MCF 10A (cell line): ENCODE measurements at regions not wholly inside any gene's neighbourhood (a gene's known extent, or its start where the extent isn't known, plus 50 kb on each side); places are given as distances from the start of the nearest gene placed in this dataset.

Experiments used
- BruUV-seq: library from RNA; stranded (reverse); fragments of 400-500 nt; replicated peaks from 2 replicates; lab custom pipeline; 2021; lab: Mats Ljungman, UMichigan
- CTCF ChIA-PET: fragments of 300-600 bp; sonication (Branson Sonifier 250); formaldehyde crosslinking; extraction: SDS; loops from one replicate; lab custom pipeline; 2021; ENCODE audit warnings: antibody characterized with exemption, inconsistent platforms; lab: Yijun Ruan, JAX
- POLR2A ChIA-PET: fragments of 300-600, 350-650 bp; sonication (Branson Sonifier 250); formaldehyde crosslinking; extraction: SDS; loops from one replicate; lab custom pipeline; 2020; ENCODE audit warnings: antibody characterized with exemption, inconsistent platforms; lab: Yijun Ruan, JAX
- DNase-seq: peaks from one replicate; pipeline ENCODE4 v3.0.0-alpha.2; 2018; ENCODE audit not compliant: unreplicated experiment
- H3K27ac Mint-ChIP-seq: one replicate; pipeline ENCODE4 v1.8.0; 2022; ENCODE audit warnings: mild to moderate bottlenecking, low read depth, mixed read lengths; ENCODE audit not compliant: unreplicated experiment
- H3K27me3 Mint-ChIP-seq: one replicate; pipeline ENCODE4 v1.8.0; 2022; ENCODE audit warnings: mixed read lengths; ENCODE audit not compliant: insufficient read depth, unreplicated experiment
- H3K36me3 Mint-ChIP-seq: one replicate; pipeline ENCODE4 v1.8.0; 2022; ENCODE audit warnings: mild to moderate bottlenecking, moderate library complexity, mixed read lengths; ENCODE audit not compliant: insufficient read depth, unreplicated experiment
- H3K4me1 Mint-ChIP-seq: one replicate; pipeline ENCODE4 v1.8.0; 2022; ENCODE audit warnings: mixed read lengths; ENCODE audit not compliant: insufficient read depth, unreplicated experiment
- H3K4me3 Mint-ChIP-seq: one replicate; pipeline ENCODE4 v1.8.0; 2022; ENCODE audit warnings: mild to moderate bottlenecking, moderate library complexity, mixed read lengths; ENCODE audit not compliant: unreplicated experiment
- H3K9me3 Mint-ChIP-seq: one replicate; pipeline ENCODE4 v1.8.0; 2022; ENCODE audit warnings: mixed read lengths; ENCODE audit not compliant: unreplicated experiment
- intact Hi-C: fragments of 100-400 bp; cut with micrococcal nuclease; formaldehyde crosslinking; loops from 2 replicates; pipeline ENCODE4 v1.14.1; 2022
- TF ChIP-seq, protein P1 (sequence below): fragments of 200-600 bp; IDR thresholded peaks from one replicate; pipeline ENCODE4 v1.8.0; 2022; ENCODE audit warnings: antibody characterized with exemption, mild to moderate bottlenecking; ENCODE audit not compliant: unreplicated experiment

GRCh38 chr2:204050681-204051080 is 114.1 kb downstream of the ICOS start:
- no peak overlapping the region for H3K4me3 Mint-ChIP-seq

GRCh38 chr2:204051476-204051875 is 114.9 kb downstream of the ICOS start:
- POLR2A ChIA-PET = no interaction called here
- CTCF ChIA-PET = interaction anchor here (0.6 to 1.2 kb wide), 2 partner anchors 28 to 48 kb away, joined by 3 read pairs; no protein-coding TSS in a partner anchor
- H3K9me3 Mint-ChIP-seq = no peaks in the 10 kb centered on the region
- no peak overlapping the region for H3K27ac Mint-ChIP-seq
- no peaks in the 10 kb centered on the region for H3K36me3 Mint-ChIP-seq
- TF ChIP-seq, protein P1, sequence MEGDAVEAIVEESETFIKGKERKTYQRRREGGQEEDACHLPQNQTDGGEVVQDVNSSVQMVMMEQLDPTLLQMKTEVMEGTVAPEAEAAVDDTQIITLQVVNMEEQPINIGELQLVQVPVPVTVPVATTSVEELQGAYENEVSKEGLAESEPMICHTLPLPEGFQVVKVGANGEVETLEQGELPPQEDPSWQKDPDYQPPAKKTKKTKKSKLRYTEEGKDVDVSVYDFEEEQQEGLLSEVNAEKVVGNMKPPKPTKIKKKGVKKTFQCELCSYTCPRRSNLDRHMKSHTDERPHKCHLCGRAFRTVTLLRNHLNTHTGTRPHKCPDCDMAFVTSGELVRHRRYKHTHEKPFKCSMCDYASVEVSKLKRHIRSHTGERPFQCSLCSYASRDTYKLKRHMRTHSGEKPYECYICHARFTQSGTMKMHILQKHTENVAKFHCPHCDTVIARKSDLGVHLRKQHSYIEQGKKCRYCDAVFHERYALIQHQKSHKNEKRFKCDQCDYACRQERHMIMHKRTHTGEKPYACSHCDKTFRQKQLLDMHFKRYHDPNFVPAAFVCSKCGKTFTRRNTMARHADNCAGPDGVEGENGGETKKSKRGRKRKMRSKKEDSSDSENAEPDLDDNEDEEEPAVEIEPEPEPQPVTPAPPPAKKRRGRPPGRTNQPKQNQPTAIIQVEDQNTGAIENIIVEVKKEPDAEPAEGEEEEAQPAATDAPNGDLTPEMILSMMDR = peak; percentile 15
- H3K4me3 Mint-ChIP-seq = no peak overlapping the region
- peaks cover 74% of the 10 kb centered on the region for H3K27me3 Mint-ChIP-seq
- no peaks in the 10 kb centered on the region for H3K4me1 Mint-ChIP-seq
- intact Hi-C loops = no loop called here
- DNase-seq = peak; percentile 8
- no TSS peak for BruUV-seq

More at GRCh38 chr2:204050681-204051080, 114.1 kb downstream of the ICOS start:
- ChIA-PET CTCF (interaction anchor here (0.6 to 1.2 kb wide), 2 partner anchors 27 to 49 kb away, joined by 3 read pairs; no protein-coding TSS in a partner anchor), POLR2A (interaction anchor here (0.6 kb wide), 1 partner anchor 645 kb away, joined by 3 read pairs; no protein-coding TSS in a partner anchor)
- DNase-seq = no peak
- no TSS peak for BruUV-seq
- H3K4me1 Mint-ChIP-seq = no peaks in the 10 kb centered on the region
- intact Hi-C loops = no loop called here
- H3K36me3 Mint-ChIP-seq = no peaks in the 10 kb centered on the region
- H3K27ac Mint-ChIP-seq = no peak overlapping the region
- H3K27me3 Mint-ChIP-seq = peaks cover 72% of the 10 kb centered on the region
- TF ChIP-seq, protein P1 = no peak
- no peaks in the 10 kb centered on the region for H3K9me3 Mint-ChIP-seq

GRCh38 chr2:204051984-204052556 is 115.5 kb downstream of the ICOS start:
- peaks cover 73% of the 10 kb centered on the region for H3K27me3 Mint-ChIP-seq

DNA sequence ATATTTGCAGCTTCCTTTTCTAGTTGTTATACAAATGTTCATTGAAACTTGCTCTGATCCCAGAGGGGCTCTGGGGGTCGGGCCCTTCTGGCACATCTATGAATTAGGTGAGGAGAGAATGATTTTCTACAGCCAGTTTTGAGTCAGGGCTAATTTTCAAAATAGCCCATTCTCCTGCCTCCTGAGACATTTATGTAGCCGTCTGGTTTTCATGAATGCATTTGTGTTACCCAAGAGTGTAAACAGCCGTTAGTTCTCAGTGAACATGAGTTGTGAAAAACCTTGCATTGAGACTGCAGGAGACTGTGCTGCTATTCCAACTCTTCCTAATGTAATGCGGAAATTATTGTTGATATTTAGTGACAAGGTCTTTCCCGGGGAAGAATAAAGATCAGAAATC is 122.5 kb downstream of the ICOS start:
- CTCF ChIA-PET = no interaction called here
- no peak overlapping the region for H3K27ac Mint-ChIP-seq

More at GRCh38 chr2:204051984-204052556, 115.5 kb downstream of the ICOS start:
- no peaks in the 10 kb centered on the region for H3K36me3 Mint-ChIP-seq
- intact Hi-C loops = no loop called here
- no peak overlapping the region for H3K4me3 Mint-ChIP-seq
- ChIA-PET POLR2A (no interaction called here), CTCF (no interaction called here)
- TF ChIP-seq, protein P1 = no peak
- no peak overlapping the region for H3K27ac Mint-ChIP-seq
- no peak for DNase-seq
- BruUV-seq = no TSS peak
- H3K4me1 Mint-ChIP-seq = no peaks in the 10 kb centered on the region
- no peaks in the 10 kb centered on the region for H3K9me3 Mint-ChIP-seq

More for the DNA sequence above, 122.5 kb downstream of the ICOS start:
- no peak overlapping the region for H3K4me3 Mint-ChIP-seq
- H3K36me3 Mint-ChIP-seq = no peaks in the 10 kb centered on the region
- intact Hi-C loops = no loop called here
- POLR2A ChIA-PET = no interaction called here
- TF ChIP-seq, protein P1 = no peak
- no peak for DNase-seq
- H3K4me1 Mint-ChIP-seq = no peaks in the 10 kb centered on the region
- no TSS peak for BruUV-seq
- peaks cover 18% of the 10 kb centered on the region for H3K27me3 Mint-ChIP-seq
- H3K9me3 Mint-ChIP-seq = no peaks in the 10 kb centered on the region
